ENCODE measurements at regions not wholly inside any gene's neighbourhood (a gene's known extent, or its start where the extent isn't known, plus 50 kb on each side); places are given as distances from the start of the nearest gene placed in this dataset.

GRCh38 chr3:16834753-16835152 lies 50.0 kb upstream of the PLCL2 start:
- TF ChIP-seq HDGF (IDR thresholded peaks at IDR 0.05; ENCODE audit: borderline replicate concordance) (no peak), SUZ12 (IDR thresholded peaks at IDR 0.05) (no peak), ELF4 (IDR thresholded peaks at IDR 0.05) (no peak), PKNOX1 (IDR thresholded peaks at IDR 0.05) (no peak), SP1 (IDR thresholded peaks at IDR 0.05) (no peak), FOXM1 (IDR thresholded peaks at IDR 0.05; ENCODE audit: borderline replicate concordance) (no peak), BHLHE40 (IDR thresholded peaks at IDR 0.05; ENCODE audit: borderline replicate concordance) (no peak)

All from HEK293T (cell line).